Astrocyte (in vitro differentiated cells and primary cell): ENCODE measurements at regions not wholly inside any gene's neighbourhood (a gene's known extent, or its start where the extent isn't known, plus 50 kb on each side); places are given as distances from the start of the nearest gene placed in this dataset.

Experiments used
- DNase-seq: peaks from one replicate; pipeline ENCODE4 v3.0.0-alpha.2; 2010; ENCODE audit warnings: low read depth
- FAIRE-seq: peaks from 2 replicates; lab custom pipeline; 2011; peaks lifted over from hg19 to GRCh38; lab: Jason Lieb, UNC
- H2AFZ ChIP-seq: 2 replicates; pipeline ENCODE4 v1.6.0; 2012; ENCODE audit warnings: low read depth, low read length, inconsistent platforms
- H3K27ac ChIP-seq: 2 replicates; pipeline ENCODE4 v1.5.1; 2011; ENCODE audit warnings: low read depth, low read length, inconsistent platforms
- H3K27me3 ChIP-seq: 2 replicates; pipeline ENCODE4 v1.6.0; 2011; ENCODE audit warnings: low read length, inconsistent platforms; ENCODE audit not compliant: insufficient read depth
- H3K36me3 ChIP-seq: 2 replicates; pipeline ENCODE4 v1.5.1; 2011; ENCODE audit warnings: low read length, inconsistent platforms; ENCODE audit not compliant: insufficient read depth
- H3K4me1 ChIP-seq: 2 replicates; pipeline ENCODE4 v1.5.1; 2011; ENCODE audit warnings: low read length, inconsistent platforms; ENCODE audit not compliant: insufficient read depth
- H3K4me2 ChIP-seq: 2 replicates; pipeline ENCODE4 v1.6.0; 2012; ENCODE audit warnings: low read length, inconsistent platforms
- H3K4me3 ChIP-seq: 2 replicates; pipeline ENCODE4 v1.5.1; 2011; ENCODE audit warnings: low read depth, mild to moderate bottlenecking, low read length, inconsistent platforms; ENCODE audit not compliant: insufficient read depth
- H3K79me2 ChIP-seq: 2 replicates; pipeline ENCODE4 v1.6.0; 2012; ENCODE audit warnings: mild to moderate bottlenecking, low read length, inconsistent platforms; ENCODE audit not compliant: insufficient read depth
- H3K9ac ChIP-seq: 2 replicates; pipeline ENCODE4 v1.6.0; 2012; ENCODE audit warnings: mild to moderate bottlenecking, low read length, inconsistent platforms
- H3K9me3 ChIP-seq: 2 replicates; pipeline ENCODE4 v1.5.1; 2012; ENCODE audit warnings: low read depth, mild to moderate bottlenecking, low read length, inconsistent platforms; ENCODE audit not compliant: insufficient read depth
- H4K20me1 ChIP-seq: 2 replicates; pipeline ENCODE4 v1.6.0; 2012; ENCODE audit warnings: low read length, inconsistent platforms; ENCODE audit not compliant: insufficient read depth
- H3K27ac Mint-ChIP-seq: one replicate; pipeline ENCODE4 v1.8.0; 2021; ENCODE audit warnings: mild to moderate bottlenecking, mixed read lengths; ENCODE audit not compliant: unreplicated experiment
- H3K27me3 Mint-ChIP-seq: one replicate; pipeline ENCODE4 v1.8.0; 2021; ENCODE audit warnings: low read depth, mixed read lengths; ENCODE audit not compliant: unreplicated experiment
- H3K36me3 Mint-ChIP-seq: one replicate; pipeline ENCODE4 v1.8.0; 2021; ENCODE audit warnings: low read depth, mixed read lengths; ENCODE audit not compliant: unreplicated experiment
- H3K4me1 Mint-ChIP-seq: one replicate; pipeline ENCODE4 v1.8.0; 2021; ENCODE audit warnings: low read depth, mixed read lengths; ENCODE audit not compliant: unreplicated experiment
- H3K4me3 Mint-ChIP-seq: one replicate; pipeline ENCODE4 v1.8.0; 2021; ENCODE audit warnings: mild to moderate bottlenecking, moderate library complexity, mixed read lengths; ENCODE audit not compliant: unreplicated experiment
- H3K9me3 Mint-ChIP-seq: one replicate; pipeline ENCODE4 v1.8.0; 2021; ENCODE audit warnings: mild to moderate bottlenecking, mixed read lengths; ENCODE audit not compliant: unreplicated experiment
- EZH2 ChIP-seq: IDR thresholded peaks from 2 replicates; pipeline ENCODE4 v1.6.1; 2012; ENCODE audit warnings: mild to moderate bottlenecking, low read length, inconsistent platforms; ENCODE audit not compliant: insufficient read depth
- TF ChIP-seq, protein P1 (sequence below): IDR thresholded peaks from 2 replicates; pipeline ENCODE4 v1.5.1; 2011; ENCODE audit warnings: low read depth, mild to moderate bottlenecking, inconsistent platforms, low read length, moderate library complexity; ENCODE audit not compliant: insufficient read depth

DNA sequence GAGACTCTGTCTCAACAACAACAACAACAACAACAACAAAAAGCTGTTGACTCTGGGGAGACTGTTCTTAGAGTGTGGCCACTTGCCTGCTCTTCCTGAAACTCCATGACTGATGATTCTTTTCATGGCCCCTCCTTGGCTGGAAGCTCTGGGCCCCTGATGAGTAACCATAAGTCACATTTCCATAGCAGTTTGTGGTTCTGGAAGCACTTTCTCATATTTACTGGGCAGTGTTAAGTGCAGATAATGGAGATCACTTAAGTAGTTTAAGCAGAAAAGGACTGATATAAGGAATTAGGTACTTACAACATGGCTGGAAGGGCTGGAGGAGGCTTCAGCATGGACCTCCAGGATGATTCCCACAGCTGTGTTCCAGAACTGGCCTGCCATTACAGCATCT is 147.3 kb upstream of the DLX2 start:
- Histone ChIP-seq H3K4me1 (peaks cover 60% of the 10 kb centered on the region), H3K4me2 (peak overlapping the region; percentile 60), H3K4me3 (no peak overlapping the region), H2AFZ (no peak overlapping the region), H4K20me1 (no peaks in the 10 kb centered on the region), H3K79me2 (no peaks in the 10 kb centered on the region), H3K27me3 (no peaks in the 10 kb centered on the region), H3K9me3 (no peaks in the 10 kb centered on the region), H3K27ac (peak overlapping the region; percentile 77), H3K9ac (peak overlapping the region; percentile 7), H3K36me3 (no peaks in the 10 kb centered on the region)
- Mint-ChIP-seq H3K9me3 (peaks cover 5% of the 10 kb centered on the region), H3K27me3 (no peaks in the 10 kb centered on the region), H3K4me3 (no peak overlapping the region), H3K36me3 (peaks cover 3% of the 10 kb centered on the region), H3K27ac (peak overlapping the region; percentile 81), H3K4me1 (peaks cover 53% of the 10 kb centered on the region)
- FAIRE-seq (no peak), DNase-seq (peak; percentile 93)
- TF ChIP-seq, protein P1, sequence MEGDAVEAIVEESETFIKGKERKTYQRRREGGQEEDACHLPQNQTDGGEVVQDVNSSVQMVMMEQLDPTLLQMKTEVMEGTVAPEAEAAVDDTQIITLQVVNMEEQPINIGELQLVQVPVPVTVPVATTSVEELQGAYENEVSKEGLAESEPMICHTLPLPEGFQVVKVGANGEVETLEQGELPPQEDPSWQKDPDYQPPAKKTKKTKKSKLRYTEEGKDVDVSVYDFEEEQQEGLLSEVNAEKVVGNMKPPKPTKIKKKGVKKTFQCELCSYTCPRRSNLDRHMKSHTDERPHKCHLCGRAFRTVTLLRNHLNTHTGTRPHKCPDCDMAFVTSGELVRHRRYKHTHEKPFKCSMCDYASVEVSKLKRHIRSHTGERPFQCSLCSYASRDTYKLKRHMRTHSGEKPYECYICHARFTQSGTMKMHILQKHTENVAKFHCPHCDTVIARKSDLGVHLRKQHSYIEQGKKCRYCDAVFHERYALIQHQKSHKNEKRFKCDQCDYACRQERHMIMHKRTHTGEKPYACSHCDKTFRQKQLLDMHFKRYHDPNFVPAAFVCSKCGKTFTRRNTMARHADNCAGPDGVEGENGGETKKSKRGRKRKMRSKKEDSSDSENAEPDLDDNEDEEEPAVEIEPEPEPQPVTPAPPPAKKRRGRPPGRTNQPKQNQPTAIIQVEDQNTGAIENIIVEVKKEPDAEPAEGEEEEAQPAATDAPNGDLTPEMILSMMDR, result no peak
- no peak for TF ChIP-seq EZH2

GRCh38 chr2:172251231-172251630 is 148.5 kb upstream of the DLX2 start:
- FAIRE-seq (no peak), DNase-seq (peak; percentile 71)
- Mint-ChIP-seq H3K27me3 (no peaks in the 10 kb centered on the region), H3K36me3 (no peaks in the 10 kb centered on the region), H3K4me1 (peaks cover 53% of the 10 kb centered on the region), H3K4me3 (no peak overlapping the region), H3K27ac (peak overlapping the region; percentile 70), H3K9me3 (peaks cover 5% of the 10 kb centered on the region)
- TF ChIP-seq, protein P1, result no peak
- TF ChIP-seq EZH2, result no peak
- Histone ChIP-seq H3K4me1 (peaks cover 60% of the 10 kb centered on the region), H3K27ac (peak overlapping the region; percentile 83), H3K9ac (no peak overlapping the region), H3K36me3 (no peaks in the 10 kb centered on the region), H3K4me2 (peak overlapping the region; percentile 60), H2AFZ (peak overlapping the region; percentile 7), H3K27me3 (no peaks in the 10 kb centered on the region), H3K79me2 (no peaks in the 10 kb centered on the region), H4K20me1 (no peaks in the 10 kb centered on the region), H3K4me3 (no peak overlapping the region), H3K9me3 (no peaks in the 10 kb centered on the region)

GRCh38 chr2:172252154-172252553 is 149.5 kb upstream of the DLX2 start:
- no peaks in the 10 kb centered on the region for H3K27me3 Mint-ChIP-seq
- H3K4me2 ChIP-seq, result no peak overlapping the region
- no peaks in the 10 kb centered on the region for H3K27me3 ChIP-seq
- H2AFZ ChIP-seq, result no peak overlapping the region
- H3K36me3 Mint-ChIP-seq, result no peaks in the 10 kb centered on the region
- peak overlapping the region; percentile 83 for H3K27ac ChIP-seq
- no peaks in the 10 kb centered on the region for H4K20me1 ChIP-seq
- no peak for TF ChIP-seq EZH2
- H3K4me1 ChIP-seq, result peaks cover 58% of the 10 kb centered on the region
- FAIRE-seq (no peak), DNase-seq (peak; percentile 4)
- peak overlapping the region; percentile 16 for H3K9ac ChIP-seq
- peak overlapping the region; percentile 59 for H3K27ac Mint-ChIP-seq
- H3K79me2 ChIP-seq, result no peaks in the 10 kb centered on the region
- peaks cover 50% of the 10 kb centered on the region for H3K4me1 Mint-ChIP-seq
- H3K4me3 ChIP-seq, result no peak overlapping the region
- H3K9me3 Mint-ChIP-seq, result no peaks in the 10 kb centered on the region
- no peaks in the 10 kb centered on the region for H3K36me3 ChIP-seq
- no peak overlapping the region for H3K4me3 Mint-ChIP-seq
- no peaks in the 10 kb centered on the region for H3K9me3 ChIP-seq
